Stimulated activated memory B cell treated with anti-CD40 and anti-IgM and Interleukin-4, amounts not matched to agents 10 μg/mL and 1 μg/mL and 100 μg/mL, for 72 hours (primary cell): ENCODE measurements at regions not wholly inside any gene's neighbourhood (a gene's known extent, or its start where the extent isn't known, plus 50 kb on each side); places are given as distances from the start of the nearest gene placed in this dataset.

Source experiments
- ATAC-seq: fragments of 150-1000 bp; cut with Tn5 transposase; 2 replicates; pipeline ENCODE4 v1.10.0; 2021
- H3K27ac Mint-ChIP-seq: one replicate; pipeline ENCODE4 v1.8.0; 2022; ENCODE audit warnings: mild to moderate bottlenecking, mixed read lengths
- H3K27me3 Mint-ChIP-seq: one replicate; pipeline ENCODE4 v1.8.0; 2022; ENCODE audit warnings: mixed read lengths
- H3K36me3 Mint-ChIP-seq: one replicate; pipeline ENCODE4 v1.8.0; 2022; ENCODE audit warnings: mixed read lengths
- H3K4me1 Mint-ChIP-seq: one replicate; pipeline ENCODE4 v1.8.0; 2022; ENCODE audit warnings: mixed read lengths
- H3K4me3 Mint-ChIP-seq: one replicate; pipeline ENCODE4 v1.8.0; 2022; ENCODE audit warnings: mild to moderate bottlenecking, moderate library complexity, mixed read lengths
- H3K9me3 Mint-ChIP-seq: one replicate; pipeline ENCODE4 v1.8.0; 2022; ENCODE audit warnings: mixed read lengths

DNA sequence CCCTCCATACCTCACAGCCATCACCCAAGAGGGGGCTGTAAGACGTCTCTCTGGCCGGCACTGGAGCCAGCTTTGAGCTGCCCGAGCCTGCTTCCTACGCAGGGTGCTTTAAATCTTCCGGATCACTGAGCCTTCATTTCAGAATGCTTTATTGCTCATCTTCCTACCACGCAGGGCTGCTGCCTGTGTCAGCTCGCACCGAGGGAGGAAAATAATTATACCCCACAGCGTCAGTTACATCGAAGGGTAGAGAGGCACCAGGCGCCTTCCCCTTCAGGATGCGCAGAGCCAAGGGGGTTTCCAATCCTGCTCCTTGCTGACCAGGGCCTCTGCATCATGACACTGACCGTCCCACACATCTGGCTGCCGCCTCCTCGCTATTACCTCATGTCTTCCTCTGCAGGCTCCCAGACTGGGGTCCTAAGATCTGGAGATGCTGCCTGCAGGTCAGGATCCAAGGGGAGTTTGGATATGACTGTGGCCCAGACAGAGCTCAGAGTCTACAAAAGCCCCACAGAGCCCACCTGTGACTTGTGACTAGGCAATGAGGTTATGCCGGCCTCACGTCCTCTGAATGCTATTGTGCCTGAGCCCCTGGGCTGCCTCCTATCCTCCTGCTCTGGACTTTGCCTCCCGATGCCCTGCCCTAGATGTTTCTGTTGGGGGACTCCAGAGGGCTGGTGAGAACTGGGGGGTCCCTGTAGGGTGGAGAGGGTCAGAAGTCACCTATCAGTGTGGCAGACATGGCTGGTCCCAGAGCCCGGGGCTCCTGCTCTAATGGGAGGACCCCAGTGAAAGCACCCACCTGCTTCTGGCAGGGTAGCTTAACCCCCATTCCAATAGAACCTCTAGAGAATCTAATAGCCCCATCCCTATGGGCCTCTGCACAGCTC, 220.3 kb upstream of the RTL1 start:
- H3K9me3 Mint-ChIP-seq, result peaks cover 5% of the 10 kb centered on the region
- no peak for ATAC-seq
- no peak overlapping the region for H3K27ac Mint-ChIP-seq
- no peak overlapping the region for H3K4me3 Mint-ChIP-seq
- peaks cover 2% of the 10 kb centered on the region for H3K27me3 Mint-ChIP-seq
- H3K36me3 Mint-ChIP-seq, result no peaks in the 10 kb centered on the region
- peaks cover 28% of the 10 kb centered on the region for H3K4me1 Mint-ChIP-seq

DNA sequence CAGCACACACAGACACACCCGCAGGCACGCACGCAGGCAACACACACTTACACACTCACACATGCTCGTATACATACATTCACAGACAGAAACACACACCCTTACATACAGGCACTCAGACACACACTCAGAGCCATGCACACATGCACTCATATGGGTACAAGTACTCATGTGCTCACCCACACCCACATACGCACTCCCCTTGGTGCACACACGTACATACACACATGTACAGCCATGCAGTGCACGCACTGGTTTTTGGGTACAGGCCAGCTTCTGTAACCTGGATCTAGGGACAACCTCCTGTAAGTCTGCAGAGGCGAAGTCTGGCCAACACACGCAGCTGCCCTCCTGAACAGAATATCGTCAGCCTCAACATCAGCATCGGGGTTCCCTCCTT, 221.3 kb upstream of the RTL1 start:
- Mint-ChIP-seq H3K27ac (no peak overlapping the region), H3K27me3 (peaks cover 12% of the 10 kb centered on the region), H3K4me3 (no peak overlapping the region), H3K36me3 (no peaks in the 10 kb centered on the region), H3K9me3 (peaks cover 5% of the 10 kb centered on the region), H3K4me1 (peaks cover 19% of the 10 kb centered on the region)
- no peak for ATAC-seq

DNA sequence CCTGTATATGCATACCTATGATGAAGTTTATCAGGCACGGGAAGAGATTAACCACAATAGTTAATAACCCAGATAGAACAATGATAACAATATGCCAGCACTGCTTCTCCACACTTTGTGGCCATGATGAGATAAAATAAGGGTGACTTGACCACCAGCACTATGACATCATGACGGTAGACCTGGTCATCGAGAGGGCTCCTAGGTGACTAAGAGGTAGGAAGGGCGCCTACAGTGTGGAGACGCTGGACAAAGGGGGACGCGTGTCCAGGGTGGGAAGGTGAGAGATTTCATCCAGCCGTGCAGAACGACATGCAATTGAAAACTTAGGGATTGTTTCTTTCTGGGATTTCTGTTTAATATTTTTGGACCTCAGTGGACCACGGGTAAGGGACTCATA, 221.8 kb upstream of the RTL1 start:
- Mint-ChIP-seq H3K4me1 (peaks cover 14% of the 10 kb centered on the region), H3K36me3 (no peaks in the 10 kb centered on the region), H3K27me3 (peaks cover 17% of the 10 kb centered on the region), H3K4me3 (no peak overlapping the region), H3K27ac (no peak overlapping the region), H3K9me3 (peaks cover 9% of the 10 kb centered on the region)
- no peak for ATAC-seq

DNA sequence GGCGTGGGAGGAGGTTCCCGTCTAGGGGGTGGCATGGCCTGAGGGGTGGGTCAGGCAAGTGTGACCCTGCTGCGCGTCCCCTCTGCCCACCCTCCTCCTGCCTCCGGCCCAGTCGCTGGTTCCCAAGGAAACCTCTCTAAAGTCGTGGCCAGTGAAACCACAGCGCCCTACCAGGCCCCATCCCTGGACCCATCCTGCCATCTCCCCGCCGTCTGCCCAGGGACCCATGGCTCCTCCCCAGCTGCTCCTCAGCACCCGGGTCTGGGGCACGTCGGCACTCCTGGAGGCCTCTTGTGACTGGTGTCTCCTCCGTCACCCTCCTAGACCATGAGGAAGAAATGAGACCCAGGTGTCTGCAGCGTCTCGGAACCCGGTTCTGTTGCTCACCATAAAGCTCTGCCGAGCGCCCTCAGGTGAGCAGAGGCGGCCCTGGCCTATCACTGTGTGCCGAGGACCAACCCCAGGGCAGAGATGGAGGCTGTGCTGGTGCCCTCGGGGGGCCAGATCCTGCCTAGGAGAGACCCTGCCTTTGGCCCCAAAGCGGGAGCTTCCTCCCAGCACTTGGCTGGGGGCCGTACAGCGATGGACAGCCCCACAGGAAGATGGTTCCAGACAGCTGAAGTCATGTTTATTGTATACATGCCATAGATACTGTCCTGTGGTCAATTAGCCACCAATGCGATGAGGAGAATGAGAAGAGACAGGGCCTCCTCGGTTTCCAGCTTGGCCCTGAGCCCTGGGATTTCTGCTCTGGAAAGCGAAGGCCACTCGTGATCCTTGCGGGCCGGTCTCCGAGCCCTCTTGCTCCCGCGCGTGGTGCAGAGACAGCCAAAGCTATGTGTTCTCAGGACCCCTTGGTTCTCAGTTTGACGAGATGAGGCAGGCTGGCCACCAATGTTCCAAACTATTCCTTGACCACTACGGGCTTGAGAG, 222.5 kb upstream of the RTL1 start:
- ATAC-seq, result no peak
- peaks cover 7% of the 10 kb centered on the region for H3K4me1 Mint-ChIP-seq
- no peak overlapping the region for H3K27ac Mint-ChIP-seq
- no peak overlapping the region for H3K4me3 Mint-ChIP-seq
- H3K27me3 Mint-ChIP-seq, result peaks cover 24% of the 10 kb centered on the region
- H3K9me3 Mint-ChIP-seq, result peaks cover 10% of the 10 kb centered on the region
- H3K36me3 Mint-ChIP-seq, result no peaks in the 10 kb centered on the region

DNA sequence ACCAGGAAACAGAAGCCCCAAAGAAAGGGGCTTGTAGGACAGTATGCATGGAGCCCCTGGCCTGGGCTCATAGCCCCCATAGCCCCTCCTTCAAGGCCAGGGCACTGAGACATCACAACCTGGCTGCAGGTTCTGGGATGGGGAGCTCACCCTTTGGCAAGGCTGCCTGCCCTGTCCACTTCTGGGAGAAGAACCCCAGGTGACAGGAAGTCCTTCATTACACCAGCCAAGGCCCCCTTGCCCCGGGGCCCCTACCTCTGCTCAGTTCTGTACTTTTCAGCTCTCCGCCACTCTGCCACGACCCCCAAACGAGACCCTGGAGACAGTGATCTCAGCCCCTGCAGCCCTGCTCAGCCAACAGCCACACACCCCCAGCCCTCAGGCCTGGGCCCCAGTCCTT, 223.2 kb upstream of the RTL1 start:
- H3K4me3 Mint-ChIP-seq, result no peak overlapping the region
- no peak for ATAC-seq
- H3K4me1 Mint-ChIP-seq, result no peaks in the 10 kb centered on the region

DNA sequence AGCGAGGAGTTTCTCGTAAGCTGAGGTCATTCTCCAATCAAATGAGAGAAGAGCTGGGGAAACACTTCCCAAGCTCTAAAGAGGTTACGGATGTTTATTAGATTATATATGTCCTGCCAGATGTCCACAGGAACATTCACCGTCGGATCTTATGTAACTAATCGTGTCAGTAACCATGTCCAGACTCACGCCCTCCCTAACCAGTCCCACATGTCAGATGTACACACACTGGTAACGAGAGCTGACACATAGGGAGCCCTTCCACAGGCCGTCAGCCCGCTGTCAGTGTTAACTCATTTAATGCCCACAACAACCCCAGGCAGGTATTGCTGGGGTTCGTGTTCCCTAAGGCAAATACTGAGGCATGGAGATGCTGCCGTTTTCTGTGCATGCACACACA, 223.7 kb upstream of the RTL1 start:
- no peak for ATAC-seq
- Mint-ChIP-seq H3K4me3 (no peak overlapping the region), H3K36me3 (no peaks in the 10 kb centered on the region), H3K4me1 (no peaks in the 10 kb centered on the region), H3K9me3 (peaks cover 10% of the 10 kb centered on the region), H3K27me3 (peaks cover 26% of the 10 kb centered on the region), H3K27ac (no peak overlapping the region)

More for the DNA sequence above, 223.2 kb upstream of the RTL1 start:
- Mint-ChIP-seq H3K27ac (no peak overlapping the region), H3K27me3 (peaks cover 26% of the 10 kb centered on the region), H3K9me3 (peaks cover 10% of the 10 kb centered on the region), H3K36me3 (no peaks in the 10 kb centered on the region)

DNA sequence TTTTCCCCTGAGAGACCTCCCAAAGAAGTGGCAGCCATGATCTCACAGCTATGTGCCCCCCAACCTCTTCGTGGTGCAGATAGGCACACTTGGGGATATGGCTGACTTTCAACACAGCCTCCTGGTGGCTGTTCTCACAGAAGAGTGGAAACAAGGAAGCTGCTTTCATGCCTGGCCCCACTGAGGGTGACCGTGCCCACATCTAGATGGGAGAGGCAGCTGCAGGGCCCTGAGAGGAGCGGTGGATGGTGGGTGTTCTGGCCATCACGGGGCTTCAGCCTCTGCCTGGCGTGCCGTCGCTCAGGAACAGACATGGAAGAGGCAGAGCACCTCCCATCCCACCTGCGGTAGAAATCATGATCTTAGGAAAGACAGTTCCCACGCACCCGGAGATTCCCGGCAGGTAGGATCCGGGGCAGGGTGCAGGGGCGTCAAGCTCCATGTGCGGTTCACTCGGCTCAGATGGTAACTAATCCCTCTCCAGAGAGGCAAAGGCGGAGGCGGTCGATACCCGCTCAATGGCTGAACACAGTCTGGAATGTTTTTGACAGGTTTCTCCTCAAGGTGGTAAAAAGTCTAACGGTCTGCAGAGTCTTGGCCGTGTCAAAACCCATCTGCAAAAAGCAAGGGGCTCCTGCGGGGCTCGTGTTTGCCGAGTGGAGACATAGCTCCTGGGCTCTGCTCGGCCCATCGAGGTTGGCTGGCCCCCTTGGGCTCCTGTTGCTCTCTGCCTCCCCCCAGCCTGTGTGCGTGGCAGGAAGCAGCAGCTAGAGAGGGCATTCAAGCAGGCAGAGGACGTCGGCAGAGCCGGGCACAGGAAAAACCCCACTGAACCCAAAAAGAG, 225.2 kb upstream of the RTL1 start:
- Mint-ChIP-seq H3K9me3 (peaks cover 10% of the 10 kb centered on the region), H3K4me1 (no peaks in the 10 kb centered on the region), H3K4me3 (no peak overlapping the region), H3K27ac (no peak overlapping the region), H3K36me3 (no peaks in the 10 kb centered on the region), H3K27me3 (peaks cover 26% of the 10 kb centered on the region)
- no peak for ATAC-seq

DNA sequence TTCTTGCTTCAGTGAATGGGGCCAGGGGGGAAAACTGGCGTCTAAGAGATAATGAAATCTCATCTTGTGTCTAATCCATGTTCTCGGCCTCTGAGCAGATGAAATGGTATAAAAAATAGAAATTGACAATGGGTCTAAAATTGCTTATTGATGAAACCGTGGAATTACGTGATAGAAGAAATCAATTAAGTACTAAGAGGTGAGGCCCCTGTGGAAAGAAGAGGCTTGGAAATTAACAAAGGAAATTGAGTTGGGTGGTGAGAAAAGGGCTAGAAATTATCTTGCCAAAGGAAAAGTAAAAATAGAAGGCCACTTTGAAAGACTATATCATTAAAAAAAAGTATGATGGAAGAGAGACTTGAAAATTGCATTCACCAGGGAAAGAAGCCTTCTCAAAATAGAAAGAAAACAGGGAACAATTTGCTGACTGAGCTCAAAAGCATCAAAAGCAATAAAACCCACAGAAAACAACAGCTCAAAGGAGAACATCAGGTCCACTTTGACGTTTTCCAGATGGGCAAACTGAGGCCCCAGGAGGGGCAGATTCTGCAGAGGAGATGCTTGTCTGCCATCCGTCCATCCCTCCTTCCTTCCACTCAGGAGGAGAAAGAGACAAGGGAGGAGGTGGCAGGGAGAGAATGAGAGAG, 226.1 kb upstream of the RTL1 start:
- H3K4me1 Mint-ChIP-seq, result no peaks in the 10 kb centered on the region
- H3K27me3 Mint-ChIP-seq, result peaks cover 32% of the 10 kb centered on the region
- no peak overlapping the region for H3K27ac Mint-ChIP-seq
- peaks cover 10% of the 10 kb centered on the region for H3K9me3 Mint-ChIP-seq
- ATAC-seq, result no peak
- no peak overlapping the region for H3K4me3 Mint-ChIP-seq
- no peaks in the 10 kb centered on the region for H3K36me3 Mint-ChIP-seq

DNA sequence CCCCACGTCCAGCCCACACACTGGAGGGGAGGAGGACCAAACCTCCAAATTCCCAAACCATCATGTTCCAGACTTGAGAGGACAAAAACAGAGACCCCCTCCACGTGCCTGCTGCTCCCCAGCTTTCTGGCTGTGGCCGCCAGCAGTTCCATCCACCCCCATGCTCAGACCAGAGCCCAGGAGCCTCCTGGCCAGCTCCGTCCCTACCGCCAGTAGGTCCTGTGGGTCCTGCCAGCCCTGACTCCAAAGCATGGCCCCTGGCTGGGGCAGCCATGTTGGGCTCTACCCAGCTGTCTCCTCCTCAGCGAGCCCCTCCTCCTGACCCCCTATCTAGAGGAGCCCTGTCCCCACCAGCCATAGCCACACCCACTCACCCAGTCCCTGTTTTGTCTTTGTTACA, 227.3 kb upstream of the RTL1 start:
- peaks cover 10% of the 10 kb centered on the region for H3K9me3 Mint-ChIP-seq
- H3K4me3 Mint-ChIP-seq, result no peak overlapping the region
- no peak overlapping the region for H3K27ac Mint-ChIP-seq
- no peaks in the 10 kb centered on the region for H3K36me3 Mint-ChIP-seq
- no peaks in the 10 kb centered on the region for H3K4me1 Mint-ChIP-seq
- peak; percentile 29 for ATAC-seq
- H3K27me3 Mint-ChIP-seq, result peaks cover 34% of the 10 kb centered on the region

DNA sequence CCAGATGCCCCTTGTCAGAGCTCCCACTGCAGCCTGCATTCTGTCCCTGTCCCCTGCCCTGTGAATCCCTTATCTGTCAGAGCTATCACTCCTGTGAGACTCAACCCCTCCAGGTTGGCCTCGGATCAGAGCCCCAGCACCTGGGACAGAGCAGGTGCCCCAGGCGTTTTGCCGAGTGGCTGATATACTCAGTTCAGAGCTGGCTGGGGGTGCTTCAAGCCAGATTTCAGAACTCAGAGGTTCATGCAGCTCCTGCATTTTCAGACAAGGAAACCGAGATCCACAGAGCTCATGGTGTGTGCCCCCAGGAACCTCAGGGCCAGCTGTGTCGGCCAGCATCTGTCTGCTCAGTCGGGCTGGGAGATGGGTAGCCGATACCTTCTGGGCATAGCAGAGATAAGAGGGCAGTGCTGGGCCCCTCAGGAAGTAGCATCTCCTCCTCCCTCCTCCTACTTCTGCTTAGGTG, 228.0 kb upstream of the RTL1 start:
- no peaks in the 10 kb centered on the region for H3K36me3 Mint-ChIP-seq
- H3K27ac Mint-ChIP-seq, result no peak overlapping the region
- no peaks in the 10 kb centered on the region for H3K4me1 Mint-ChIP-seq
- ATAC-seq, result no peak
- no peak overlapping the region for H3K4me3 Mint-ChIP-seq
- H3K27me3 Mint-ChIP-seq, result peaks cover 34% of the 10 kb centered on the region
- peaks cover 10% of the 10 kb centered on the region for H3K9me3 Mint-ChIP-seq

DNA sequence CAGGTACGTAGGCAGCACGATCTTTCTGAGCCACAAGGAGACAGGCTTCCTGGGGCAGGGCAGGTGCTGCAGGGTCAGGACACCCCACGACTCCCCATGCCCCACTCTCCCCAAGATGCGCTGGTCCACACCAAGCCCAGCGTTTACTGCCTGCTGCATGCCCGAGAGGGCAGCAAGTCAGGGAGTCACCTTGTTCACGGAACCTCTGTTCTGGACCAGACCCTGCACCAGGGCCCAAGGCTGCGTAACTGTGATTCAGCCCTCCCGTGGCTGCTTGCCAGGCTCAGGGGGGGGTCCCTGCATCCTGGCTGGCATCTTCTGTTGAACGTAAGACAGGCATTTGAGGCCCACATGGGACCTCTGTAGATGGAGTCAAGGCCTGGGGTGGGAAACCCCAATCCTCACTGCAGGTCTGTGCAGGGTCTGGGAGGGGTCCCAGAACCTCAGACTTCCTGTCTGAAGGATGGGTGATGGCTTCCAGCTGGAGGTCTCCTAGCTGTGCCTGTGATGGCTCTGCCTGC, 228.6 kb upstream of the RTL1 start:
- Mint-ChIP-seq H3K4me1 (no peaks in the 10 kb centered on the region), H3K27ac (no peak overlapping the region), H3K9me3 (peaks cover 10% of the 10 kb centered on the region), H3K4me3 (no peak overlapping the region), H3K36me3 (no peaks in the 10 kb centered on the region), H3K27me3 (peaks cover 34% of the 10 kb centered on the region)
- ATAC-seq, result no peak

DNA sequence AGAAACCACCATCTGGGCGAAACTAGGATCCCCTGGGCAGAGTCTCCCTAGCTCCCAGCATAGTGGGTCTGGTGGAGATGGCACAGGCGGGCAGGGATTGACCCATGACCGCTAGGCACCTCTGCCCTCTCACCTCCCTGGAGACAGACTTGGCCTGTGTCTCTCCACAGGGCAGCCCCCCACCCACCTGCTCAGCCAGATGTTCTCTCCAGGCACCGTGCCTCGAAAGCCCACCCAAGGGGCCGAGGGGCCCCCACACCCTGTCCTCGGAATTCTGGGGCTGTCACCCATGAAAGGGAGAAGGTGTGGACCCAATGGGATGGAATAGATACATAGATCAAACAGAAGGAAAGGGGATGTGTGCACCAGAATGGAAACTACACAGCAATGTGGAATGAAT, 229.1 kb upstream of the RTL1 start:
- Mint-ChIP-seq H3K27ac (no peak overlapping the region), H3K4me3 (no peak overlapping the region), H3K36me3 (no peaks in the 10 kb centered on the region), H3K9me3 (peaks cover 10% of the 10 kb centered on the region), H3K4me1 (no peaks in the 10 kb centered on the region), H3K27me3 (peaks cover 34% of the 10 kb centered on the region)
- no peak for ATAC-seq

DNA sequence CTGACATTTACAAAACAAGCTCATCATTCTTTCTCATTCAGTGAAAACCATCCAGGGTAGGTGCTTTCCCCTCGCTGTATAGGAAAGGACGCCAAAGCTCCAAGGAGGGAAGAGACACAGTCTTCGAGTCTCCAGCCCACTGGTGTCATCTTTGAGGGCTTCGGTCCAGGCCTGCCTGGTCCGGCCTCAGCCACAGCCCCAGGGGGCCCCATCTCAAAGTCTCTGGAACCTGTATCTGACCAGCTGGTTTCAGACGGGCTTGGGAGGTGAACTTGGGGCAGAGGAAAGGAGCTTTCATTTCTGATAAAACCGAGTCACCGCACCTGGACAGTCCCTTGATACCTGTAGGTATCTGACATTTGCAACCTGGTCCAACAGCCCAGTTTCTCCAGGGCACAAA, 229.5 kb upstream of the RTL1 start:
- Mint-ChIP-seq H3K9me3 (peaks cover 6% of the 10 kb centered on the region), H3K4me1 (no peaks in the 10 kb centered on the region), H3K27ac (no peak overlapping the region), H3K27me3 (peaks cover 34% of the 10 kb centered on the region), H3K4me3 (no peak overlapping the region), H3K36me3 (no peaks in the 10 kb centered on the region)
- ATAC-seq, result no peak

DNA sequence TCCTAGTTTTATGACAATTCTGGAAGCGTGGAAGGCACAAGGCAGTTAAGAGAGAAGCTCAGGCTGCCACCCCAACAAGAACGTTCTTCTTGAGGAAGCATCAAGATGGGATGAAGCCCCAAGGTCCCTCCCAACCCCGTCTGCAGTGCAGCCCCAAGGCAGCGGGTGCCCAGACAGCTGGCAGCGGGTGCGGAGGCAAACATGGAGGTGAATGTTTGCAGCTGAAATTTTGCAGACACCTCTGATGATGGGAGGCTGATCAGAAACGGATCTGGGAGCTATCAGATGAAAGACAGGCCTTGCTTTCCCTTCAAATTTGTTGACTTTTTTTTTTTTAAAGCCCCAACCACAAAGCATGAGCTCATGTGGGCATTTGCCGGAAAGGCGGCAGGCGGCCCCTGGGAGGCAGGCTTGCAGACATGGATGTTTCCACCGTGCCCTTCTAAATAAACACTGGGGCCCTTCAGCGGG, 230.7 kb upstream of the RTL1 start:
- no peaks in the 10 kb centered on the region for H3K4me1 Mint-ChIP-seq
- no peak overlapping the region for H3K4me3 Mint-ChIP-seq
- H3K27ac Mint-ChIP-seq, result no peak overlapping the region
- H3K27me3 Mint-ChIP-seq, result peaks cover 29% of the 10 kb centered on the region
- H3K36me3 Mint-ChIP-seq, result no peaks in the 10 kb centered on the region
- H3K9me3 Mint-ChIP-seq, result peaks cover 6% of the 10 kb centered on the region
- no peak for ATAC-seq
